ENCODE measurements at regions not wholly inside any gene's neighbourhood (a gene's known extent, or its start where the extent isn't known, plus 50 kb on each side); places are given as distances from the start of the nearest gene placed in this dataset.

DNA sequence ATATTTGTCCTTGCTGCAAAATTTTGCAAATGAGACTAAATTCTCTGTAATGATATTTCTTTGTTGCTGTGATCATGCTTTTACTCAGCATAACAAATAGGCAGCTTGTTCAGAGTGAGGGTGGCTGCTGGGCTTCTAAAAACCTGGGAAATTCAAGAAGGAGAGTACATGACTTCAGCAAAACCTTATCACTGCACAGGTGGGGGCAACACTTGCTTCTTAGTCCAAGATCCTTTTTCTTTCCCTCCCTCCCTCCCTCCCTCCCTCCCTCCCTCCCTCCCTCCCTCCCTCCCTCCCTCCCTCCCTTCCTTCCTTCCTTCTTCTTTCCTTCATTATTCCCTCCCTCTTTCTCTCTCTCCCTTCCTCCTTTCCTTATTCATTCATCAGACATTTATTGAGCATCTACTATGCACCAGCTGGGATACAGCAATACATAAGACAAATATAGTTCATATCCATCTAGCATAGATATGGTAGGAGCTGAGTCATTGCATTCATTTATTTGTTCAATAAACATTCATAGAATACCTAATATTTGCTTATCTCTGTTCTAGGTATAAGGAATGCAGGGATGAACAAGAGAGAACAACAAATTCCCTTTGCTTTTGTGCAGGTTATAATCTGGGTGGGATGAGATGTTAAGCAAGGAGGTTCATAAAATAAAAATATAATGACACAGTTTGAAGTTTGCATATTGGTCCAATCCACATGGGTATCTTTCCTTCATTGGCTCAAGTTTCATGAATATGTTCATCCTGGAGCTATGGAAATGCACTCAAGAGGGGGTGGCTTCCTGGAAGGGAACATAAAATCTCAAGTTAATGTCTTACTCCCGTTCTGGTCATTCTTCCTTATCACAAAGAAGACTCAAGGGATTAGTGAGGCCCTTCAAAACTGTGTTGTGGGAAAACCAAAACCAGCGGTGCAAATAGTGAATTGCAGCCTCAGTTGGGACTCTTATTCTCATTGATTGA is 210.7 kb downstream of the PDCD6IP start:
- no peak overlapping the region for H3K4me3 ChIP-seq (ENCODE audit: low read depth, low read length)
- TF ChIP-seq, protein P1, sequence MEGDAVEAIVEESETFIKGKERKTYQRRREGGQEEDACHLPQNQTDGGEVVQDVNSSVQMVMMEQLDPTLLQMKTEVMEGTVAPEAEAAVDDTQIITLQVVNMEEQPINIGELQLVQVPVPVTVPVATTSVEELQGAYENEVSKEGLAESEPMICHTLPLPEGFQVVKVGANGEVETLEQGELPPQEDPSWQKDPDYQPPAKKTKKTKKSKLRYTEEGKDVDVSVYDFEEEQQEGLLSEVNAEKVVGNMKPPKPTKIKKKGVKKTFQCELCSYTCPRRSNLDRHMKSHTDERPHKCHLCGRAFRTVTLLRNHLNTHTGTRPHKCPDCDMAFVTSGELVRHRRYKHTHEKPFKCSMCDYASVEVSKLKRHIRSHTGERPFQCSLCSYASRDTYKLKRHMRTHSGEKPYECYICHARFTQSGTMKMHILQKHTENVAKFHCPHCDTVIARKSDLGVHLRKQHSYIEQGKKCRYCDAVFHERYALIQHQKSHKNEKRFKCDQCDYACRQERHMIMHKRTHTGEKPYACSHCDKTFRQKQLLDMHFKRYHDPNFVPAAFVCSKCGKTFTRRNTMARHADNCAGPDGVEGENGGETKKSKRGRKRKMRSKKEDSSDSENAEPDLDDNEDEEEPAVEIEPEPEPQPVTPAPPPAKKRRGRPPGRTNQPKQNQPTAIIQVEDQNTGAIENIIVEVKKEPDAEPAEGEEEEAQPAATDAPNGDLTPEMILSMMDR (conservative IDR thresholded peaks at IDR 0.05; ENCODE audit: low read depth, low read length): no peak
- DNase-seq (ENCODE audit: low read depth): no peak

DNA sequence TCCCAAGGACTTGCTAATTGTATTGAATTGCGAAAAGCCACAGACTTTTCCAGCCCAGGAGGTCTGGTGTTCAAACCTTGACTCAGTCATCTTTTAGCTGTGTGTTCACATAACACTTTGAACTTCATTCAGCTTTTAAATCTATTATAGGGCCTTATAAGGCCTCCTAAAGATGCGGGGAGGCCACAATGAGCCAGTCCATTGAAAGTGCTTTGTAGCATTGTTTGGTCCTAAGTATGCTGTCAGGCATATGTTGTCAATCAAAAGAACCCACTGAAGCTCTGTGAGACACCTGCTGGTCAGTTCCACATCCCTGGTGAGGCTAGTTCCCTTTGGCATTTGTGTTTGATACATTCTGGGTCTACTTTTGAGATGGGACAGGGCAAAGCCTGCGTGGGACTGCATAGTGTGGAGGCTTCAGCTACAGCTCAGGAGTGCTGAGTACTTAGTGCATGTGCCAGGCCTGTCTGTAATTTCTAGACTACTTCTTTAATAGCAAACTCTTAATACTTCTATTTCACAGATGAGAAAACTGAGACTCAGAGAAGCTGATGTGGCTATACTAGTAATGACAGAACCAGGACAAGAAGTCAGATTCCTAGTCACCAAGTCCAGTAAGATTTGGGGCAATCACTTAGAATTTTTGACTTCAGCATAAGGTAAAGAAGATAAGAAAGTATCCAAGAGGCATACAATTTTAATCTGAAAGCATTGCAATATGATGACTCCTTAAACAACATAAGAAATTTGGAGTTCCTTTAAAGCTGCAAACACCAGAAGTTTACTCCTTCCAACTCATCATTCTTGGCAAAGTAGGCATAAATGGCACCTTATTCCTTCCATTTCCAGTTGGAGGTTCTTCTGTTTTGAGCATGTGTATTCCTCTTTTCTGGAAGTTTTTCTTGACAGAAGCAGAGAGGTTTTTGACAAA is 213.0 kb downstream of the PDCD6IP start:
- TF ChIP-seq, protein P1 (conservative IDR thresholded peaks at IDR 0.05; ENCODE audit: low read depth, low read length): peak; percentile 57
- H3K4me3 ChIP-seq (ENCODE audit: low read depth, low read length): no peak overlapping the region
- DNase-seq (ENCODE audit: low read depth): no peak

DNA sequence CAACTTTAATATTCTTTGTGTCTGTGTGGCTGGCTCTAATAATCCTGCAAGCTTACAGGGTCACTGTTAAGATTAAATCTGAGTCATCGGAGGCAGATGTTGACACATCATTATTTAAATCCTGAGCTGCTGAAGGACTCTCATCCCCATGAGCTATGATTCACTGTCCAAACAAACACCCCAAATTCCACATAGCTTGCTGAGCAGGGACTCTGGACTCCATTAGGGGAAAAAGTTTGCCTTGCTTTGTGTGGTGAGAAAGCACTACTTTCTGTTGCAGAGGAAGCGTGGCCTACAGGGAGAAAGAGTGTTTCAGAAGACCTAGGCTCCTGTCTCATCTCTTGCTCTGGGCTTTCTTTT is 213.7 kb downstream of the PDCD6IP start:
- TF ChIP-seq, protein P1 (conservative IDR thresholded peaks at IDR 0.05; ENCODE audit: low read depth, low read length): no peak
- peak; percentile 88 for DNase-seq (ENCODE audit: low read depth)
- no peak overlapping the region for H3K4me3 ChIP-seq (ENCODE audit: low read depth, low read length)

DNA sequence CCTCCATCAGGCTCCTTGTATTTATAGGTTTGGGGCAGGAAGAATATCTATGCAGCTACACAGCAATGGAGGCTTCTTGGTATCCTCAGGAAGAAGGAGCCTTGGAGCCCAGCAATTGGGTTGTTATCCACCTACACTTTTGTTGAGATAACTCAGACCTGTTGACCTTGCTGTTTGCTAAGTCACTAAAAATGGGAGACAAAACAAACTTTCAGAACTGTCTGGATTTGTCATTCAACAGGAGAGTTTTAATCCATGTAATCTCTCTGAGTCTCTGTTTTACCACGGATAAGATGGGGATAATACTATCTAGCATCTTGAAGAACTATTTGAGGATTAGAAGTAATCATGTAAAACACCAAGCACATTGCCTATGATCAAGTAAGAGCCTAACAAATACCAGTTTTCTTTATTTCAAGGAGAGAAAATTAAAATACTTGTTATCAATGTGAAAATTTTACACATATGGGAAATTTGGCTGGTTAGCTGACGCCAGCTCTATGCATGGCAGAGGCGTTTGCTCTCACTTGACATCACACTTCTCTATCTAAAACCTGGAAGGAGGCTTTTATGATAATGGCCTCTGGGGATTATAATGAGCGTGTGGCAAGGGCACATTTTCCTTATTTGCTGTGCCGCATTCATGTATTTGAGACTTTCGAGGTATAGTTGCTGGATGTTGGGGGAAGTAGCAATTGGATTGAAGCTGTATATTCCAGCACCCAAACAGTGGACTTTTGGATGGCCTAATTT is 215.6 kb downstream of the PDCD6IP start:
- TF ChIP-seq, protein P1 (conservative IDR thresholded peaks at IDR 0.05; ENCODE audit: low read depth, low read length): no peak
- no peak for DNase-seq (ENCODE audit: low read depth)
- H3K4me3 ChIP-seq (ENCODE audit: low read depth, low read length): no peak overlapping the region

DNA sequence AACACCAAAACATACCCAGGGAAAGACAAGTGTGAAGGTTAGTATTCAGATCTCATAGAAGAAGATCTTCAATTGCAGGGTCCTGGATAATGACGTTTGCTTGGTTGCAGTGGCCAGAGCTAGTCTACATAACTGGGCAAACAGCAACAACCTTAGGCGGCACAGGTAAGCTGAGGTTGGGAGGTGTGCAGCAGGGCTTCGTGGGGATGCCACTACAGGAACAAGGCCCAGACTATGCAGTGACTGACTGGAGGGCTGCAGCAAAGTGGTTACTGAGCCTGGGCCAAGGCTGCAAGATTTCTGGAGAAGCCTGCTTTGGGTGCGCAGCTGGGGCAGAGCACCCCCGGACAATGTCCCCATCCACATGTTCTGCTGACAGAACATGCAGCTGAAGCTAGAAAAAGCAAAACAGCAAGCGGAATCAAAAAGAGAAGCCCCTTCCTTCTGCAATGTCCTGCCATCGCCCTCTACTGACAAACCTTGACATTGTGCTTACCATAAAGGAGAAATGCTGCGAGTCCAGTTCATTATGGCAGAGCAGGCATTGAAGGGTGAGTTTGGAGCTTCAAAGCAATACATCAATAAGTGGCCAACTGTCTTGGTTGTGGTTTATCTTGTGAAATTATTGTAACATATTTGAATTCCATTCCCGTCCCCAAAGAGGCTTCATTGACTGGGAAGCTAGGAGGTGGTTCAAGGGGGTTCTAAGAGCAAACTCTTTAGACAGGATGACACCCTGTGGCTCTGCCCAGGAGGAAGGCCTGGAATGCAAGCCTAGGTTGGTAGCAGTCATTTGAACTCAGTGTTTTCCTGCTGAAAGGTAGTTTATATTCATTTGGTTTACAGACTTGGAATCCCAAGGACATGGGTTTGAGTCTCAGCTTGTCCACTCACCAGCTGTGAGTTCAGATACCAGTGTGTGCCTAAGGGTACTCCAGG is 217.0 kb downstream of the PDCD6IP start:
- DNase-seq (ENCODE audit: low read depth): no peak

More for the DNA sequence above, 217.0 kb downstream of the PDCD6IP start:
- no peak overlapping the region for H3K4me3 ChIP-seq (ENCODE audit: low read depth, low read length)
- TF ChIP-seq, protein P1 (conservative IDR thresholded peaks at IDR 0.05; ENCODE audit: low read depth, low read length): peak; percentile 51
